Uterus (tissue), 3 donors: ENCODE measurements at regions not wholly inside any gene's neighbourhood (a gene's known extent, or its start where the extent isn't known, plus 50 kb on each side); places are given as distances from the start of the nearest gene placed in this dataset.

ENCODE experiments used
- DNase-seq, 2 donors: peaks; one replicate each; pipeline ENCODE4 v3.0.0-alpha.2; 2019 to 2020
- H3K27ac ChIP-seq, 2 donors: fragments of 200-600 bp; sonication (generic); 1 replicate in 1 of 2; 2 replicates in 1 of 2; pipeline ENCODE4 v1.5.1; 2016 to 2018
- H3K27me3 ChIP-seq, 2 donors: fragments of 200-600 bp; sonication (generic); one replicate each; pipeline ENCODE4 v1.5.1; 2018 to 2019; ENCODE audit warnings: control low read depth in 1 of 2
- H3K36me3 ChIP-seq, 2 donors: fragments of 200-600 bp; sonication (generic); one replicate each; pipeline ENCODE4 v1.5.1; 2019; ENCODE audit warnings: control low read depth in 1 of 2
- H3K4me1 ChIP-seq, 2 donors: fragments of 200-600 bp; sonication (generic); one replicate each; pipeline ENCODE4 v1.5.1; 2018 to 2019; ENCODE audit warnings: control low read depth in 1 of 2
- H3K4me3 ChIP-seq, 2 donors: fragments of 200-600 bp; sonication (generic); 1 replicate in 1 of 2; 2 replicates in 1 of 2; pipeline ENCODE4 v1.5.1; 2018 to 2019; ENCODE audit warnings: mild to moderate bottlenecking in 1 of 2
- H3K9me3 ChIP-seq, 2 donors: fragments of 200-600 bp; sonication (generic); one replicate each; pipeline ENCODE4 v1.5.1; 2019; ENCODE audit warnings: control low read depth in 1 of 2
- CTCF ChIP-seq, 4 experiments: fragments of 200-600 bp in 2 of 4; fragments of 450-650 bp in 2 of 4; sonication (generic) in 2 of 4; IDR thresholded peaks; one replicate each; pipeline ENCODE4 v1.5.1; 2016 to 2019; ENCODE audit warnings: antibody characterized with exemption in 4 of 4, mild to moderate bottlenecking in 2 of 4, moderate library complexity in 1 of 4
- POLR2A ChIP-seq, 2 donors: fragments of 450-650 bp; IDR thresholded peaks; one replicate each; pipeline ENCODE4 v1.6.1; 2016; ENCODE audit warnings: antibody characterized with exemption in 2 of 2, mild to moderate bottlenecking in 1 of 2, moderate library complexity in 1 of 2
- intact Hi-C: fragments of 100-400 bp; cut with DNase I; formaldehyde crosslinking; loops from one replicate; pipeline ENCODE4 v1.15.1; 2023; ENCODE audit warnings: low total_unique reads
- donor health status: DM: yes; HTN: yes; CAD: no.

DNA sequence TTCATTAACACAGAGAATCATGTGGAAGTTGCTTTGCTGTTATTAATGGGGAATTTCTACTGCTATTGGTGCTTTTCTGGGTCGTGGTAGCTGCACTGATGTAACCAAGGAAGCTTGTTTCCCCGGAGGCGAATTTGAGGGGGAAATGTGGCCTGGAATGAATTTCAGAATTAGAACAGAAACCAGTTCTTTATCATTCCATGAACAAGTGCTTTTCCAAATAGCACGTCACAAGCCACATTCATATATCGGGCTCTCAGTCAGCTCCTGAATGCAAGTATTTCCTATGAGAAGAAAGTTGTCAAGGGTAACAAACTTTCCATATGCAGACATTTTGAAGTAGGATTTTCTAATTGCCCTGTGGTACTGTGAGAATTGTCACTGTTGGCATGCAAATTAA, 1353.2 kb downstream of the AACS start:
- no peak for TF ChIP-seq POLR2A (IDR thresholded peaks at IDR 0.05)
- TF ChIP-seq CTCF (IDR thresholded peaks at IDR 0.05): no peak
- DNase-seq: no peak
- H3K27ac ChIP-seq: no peak overlapping the region
- no peaks in the 10 kb centered on the region for H3K4me1 ChIP-seq
- no peaks in the 10 kb centered on the region for H3K27me3 ChIP-seq
- no peaks in the 10 kb centered on the region for H3K9me3 ChIP-seq
- no peaks in the 10 kb centered on the region for H3K36me3 ChIP-seq
- intact Hi-C loops: no loop called here
- no peak overlapping the region for H3K4me3 ChIP-seq

DNA sequence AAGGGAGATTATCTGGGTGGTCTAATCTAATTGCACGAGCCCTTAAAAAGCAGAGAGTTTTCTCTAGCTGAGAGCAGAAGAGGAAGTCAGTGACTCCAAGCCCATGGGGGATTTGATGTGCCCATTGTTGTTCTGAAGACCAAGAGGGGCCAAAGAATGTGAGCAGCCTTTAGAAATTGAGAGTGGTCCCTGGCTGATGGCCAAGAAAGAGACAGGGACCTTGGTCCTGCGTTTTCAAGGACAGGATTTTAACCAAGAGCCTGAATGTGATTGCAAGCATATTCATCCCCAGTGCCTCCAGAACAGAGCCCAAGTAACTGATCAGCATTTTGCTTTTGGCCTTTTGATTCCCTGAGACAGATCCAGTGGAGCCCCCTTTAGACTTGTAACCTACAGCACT, 1353.9 kb downstream of the AACS start:
- no peaks in the 10 kb centered on the region for H3K27me3 ChIP-seq
- intact Hi-C loops: no loop called here
- no peak overlapping the region for H3K4me3 ChIP-seq
- no peak overlapping the region for H3K27ac ChIP-seq
- DNase-seq: no peak
- TF ChIP-seq POLR2A (IDR thresholded peaks at IDR 0.05) (no peak), CTCF (IDR thresholded peaks at IDR 0.05) (no peak)
- H3K9me3 ChIP-seq: no peaks in the 10 kb centered on the region
- H3K4me1 ChIP-seq: no peaks in the 10 kb centered on the region
- no peaks in the 10 kb centered on the region for H3K36me3 ChIP-seq

DNA sequence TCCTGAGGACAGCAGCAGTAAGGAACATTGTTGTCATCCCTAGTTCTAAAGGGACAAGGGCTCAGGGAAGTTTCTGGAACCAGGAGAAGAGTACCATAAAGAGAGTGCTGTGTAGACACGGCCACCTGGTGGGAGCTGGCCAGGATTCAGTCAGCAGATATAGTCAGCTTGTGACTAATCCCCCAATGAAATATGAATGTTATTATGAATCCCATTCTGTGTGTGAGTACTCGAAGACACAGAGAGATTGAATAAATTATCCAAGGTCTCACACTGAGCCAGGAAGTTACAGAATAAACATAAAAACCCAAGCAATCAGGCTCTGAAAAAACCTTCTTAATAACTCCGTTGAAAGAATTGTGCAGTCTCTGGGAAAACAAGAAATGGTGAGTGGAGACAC, 1359.5 kb downstream of the AACS start:
- intact Hi-C loops: no loop called here
- Histone ChIP-seq H3K4me1 (no peaks in the 10 kb centered on the region), H3K27me3 (no peaks in the 10 kb centered on the region), H3K9me3 (no peaks in the 10 kb centered on the region), H3K36me3 (no peaks in the 10 kb centered on the region), H3K4me3 (no peak overlapping the region), H3K27ac (no peak overlapping the region)
- DNase-seq: no peak
- no peak for TF ChIP-seq CTCF (IDR thresholded peaks at IDR 0.05)

- intact Hi-C loops: no loop called here
- no peak for TF ChIP-seq POLR2A (IDR thresholded peaks at IDR 0.05)
Measured at GRCh38 chr12:126425264-126425663, 1360.0 kb downstream of the AACS start.

DNA sequence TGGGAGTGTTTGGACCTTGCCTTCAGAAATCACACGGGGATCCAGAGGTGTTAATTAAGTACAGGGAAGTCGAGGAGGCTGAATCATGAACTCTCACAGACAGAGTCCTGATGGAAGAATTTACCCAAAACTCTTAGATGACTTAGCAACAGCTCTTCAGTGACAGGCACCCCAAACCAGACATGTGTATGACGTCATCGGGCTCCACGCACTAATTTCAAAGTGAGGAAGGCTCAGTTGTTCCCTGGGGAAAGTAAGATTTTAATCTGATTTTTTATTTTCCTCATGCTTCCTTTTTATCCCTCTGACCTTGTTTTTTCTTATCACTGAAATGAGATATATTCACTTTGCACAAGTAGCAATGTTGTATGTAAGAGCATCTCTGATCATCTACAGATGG, 1363.5 kb downstream of the AACS start:
- Histone ChIP-seq H3K9me3 (no peaks in the 10 kb centered on the region), H3K4me3 (no peak overlapping the region), H3K27ac (no peak overlapping the region), H3K4me1 (no peaks in the 10 kb centered on the region), H3K27me3 (no peaks in the 10 kb centered on the region), H3K36me3 (no peaks in the 10 kb centered on the region)
- DNase-seq: no peak
- intact Hi-C loops: no loop called here
- no peak for TF ChIP-seq POLR2A (IDR thresholded peaks at IDR 0.05)
- no peak for TF ChIP-seq CTCF (IDR thresholded peaks at IDR 0.05)

More at GRCh38 chr12:126425264-126425663, 1360.0 kb downstream of the AACS start:
- no peaks in the 10 kb centered on the region for H3K27me3 ChIP-seq
- H3K4me1 ChIP-seq: no peaks in the 10 kb centered on the region
- DNase-seq: no peak
- no peaks in the 10 kb centered on the region for H3K9me3 ChIP-seq
- H3K36me3 ChIP-seq: no peaks in the 10 kb centered on the region
- H3K27ac ChIP-seq: no peak overlapping the region
- no peak overlapping the region for H3K4me3 ChIP-seq

DNA sequence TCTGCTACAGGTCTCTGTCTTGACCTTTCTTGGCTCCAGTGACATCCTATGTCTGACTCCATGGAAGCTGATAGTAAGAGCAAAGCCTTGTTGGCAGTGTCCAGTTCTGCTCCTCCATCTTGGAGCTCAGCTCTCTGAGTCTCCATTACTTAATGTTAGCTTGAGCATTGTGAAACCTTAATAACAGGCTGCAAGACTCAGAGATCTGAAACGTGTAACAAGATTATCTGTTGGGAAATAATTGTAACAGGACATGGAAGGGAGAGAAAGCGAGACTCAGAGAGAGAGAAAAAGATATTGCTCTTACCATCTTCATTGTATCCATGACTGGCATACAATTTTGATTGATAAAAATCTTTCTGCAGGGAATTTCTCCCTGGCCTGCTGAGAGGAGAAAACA, 1365.7 kb downstream of the AACS start:
- no peak for TF ChIP-seq CTCF (IDR thresholded peaks at IDR 0.05)
- no peak for TF ChIP-seq POLR2A (IDR thresholded peaks at IDR 0.05)
- no peak for DNase-seq
- H3K9me3 ChIP-seq: no peaks in the 10 kb centered on the region
- H3K4me3 ChIP-seq: no peak overlapping the region
- no peak overlapping the region for H3K27ac ChIP-seq
- intact Hi-C loops: no loop called here
- no peaks in the 10 kb centered on the region for H3K36me3 ChIP-seq
- H3K27me3 ChIP-seq: no peaks in the 10 kb centered on the region
- no peaks in the 10 kb centered on the region for H3K4me1 ChIP-seq
